Fibroblast of lung (primary cell): ENCODE measurements at regions not wholly inside any gene's neighbourhood (a gene's known extent, or its start where the extent isn't known, plus 50 kb on each side); places are given as distances from the start of the nearest gene placed in this dataset.

Experiments
- DNase-seq, 2 donors: peaks; one replicate each; pipeline versions ENCODE4 v3.0.0 to v3.0.0-alpha.2; 2010; ENCODE audit warnings: low read depth in 2 of 2
- H2AFZ ChIP-seq: 2 replicates; pipeline ENCODE4 v1.5.1; 2012; ENCODE audit warnings: low read length, control low read depth, inconsistent platforms
- H3K27ac ChIP-seq: 2 replicates; pipeline ENCODE4 v1.5.1; 2011; ENCODE audit warnings: low read length, control low read depth; ENCODE audit not compliant: insufficient read depth
- H3K27me3 ChIP-seq: 2 replicates; pipeline ENCODE4 v1.5.1; 2011; ENCODE audit warnings: mild to moderate bottlenecking, low read length; ENCODE audit not compliant: control insufficient read depth, insufficient read depth
- H3K36me3 ChIP-seq: 2 replicates; pipeline ENCODE4 v1.5.1; 2011; ENCODE audit warnings: low read length; ENCODE audit not compliant: control insufficient read depth, insufficient read depth
- H3K4me1 ChIP-seq: 2 replicates; pipeline ENCODE4 v1.5.1; 2011; ENCODE audit warnings: low read length; ENCODE audit not compliant: control insufficient read depth, insufficient read depth; ENCODE audit errors: extremely low read depth
- H3K4me2 ChIP-seq: 2 replicates; pipeline ENCODE4 v1.5.1; 2011; ENCODE audit warnings: low read length, control low read depth; ENCODE audit not compliant: insufficient read depth; ENCODE audit errors: extremely low read depth
- H3K4me3 ChIP-seq, 4 experiments: fragments of 200-600 bp in 1 of 4; sonication (generic) in 1 of 4; replicated peaks in 1 of 4; 2 replicates each; pipeline ENCODE4 v1.5.1; 2011 to 2016; ENCODE audit warnings: low read length in 4 of 4, low read depth in 3 of 4, mild to moderate bottlenecking in 3 of 4, control low read depth in 2 of 4, inconsistent platforms in 1 of 4, mixed read lengths in 1 of 4; ENCODE audit not compliant: insufficient read depth in 1 of 4; ENCODE audit errors: control extremely low read depth in 1 of 4
- H3K79me2 ChIP-seq: 2 replicates; pipeline ENCODE4 v1.5.1; 2012; ENCODE audit warnings: mild to moderate bottlenecking, low read length, inconsistent platforms; ENCODE audit not compliant: control insufficient read depth, insufficient read depth
- H3K9ac ChIP-seq: 2 replicates; pipeline ENCODE4 v1.5.1; 2011; ENCODE audit warnings: mild to moderate bottlenecking, low read length, control low read depth; ENCODE audit not compliant: insufficient read depth
- H3K9me3 ChIP-seq: 2 replicates; pipeline ENCODE4 v1.5.1; 2012; ENCODE audit warnings: low read depth, low read length; ENCODE audit not compliant: control insufficient read depth, insufficient read depth
- H4K20me1 ChIP-seq: 2 replicates; pipeline ENCODE4 v1.5.1; 2011; ENCODE audit warnings: low read length; ENCODE audit not compliant: control insufficient read depth, insufficient read depth; ENCODE audit errors: extremely low read depth
- EZH2 ChIP-seq: IDR thresholded peaks from 2 replicates; pipeline ENCODE4 v1.5.1; 2012; ENCODE audit warnings: low read length, control low read depth, mild to moderate bottlenecking; ENCODE audit errors: missing control alignments
- TF ChIP-seq, protein P1 (sequence below), 2 donors: IDR thresholded peaks in 1 of 2; conservative IDR thresholded peaks in 1 of 2; 1 replicate in 1 of 2; 2 replicates in 1 of 2; pipeline ENCODE4 v1.5.1; 2011 to 2012; ENCODE audit warnings: low read length in 2 of 2, control low read depth in 1 of 2, inconsistent platforms in 1 of 2, low read depth in 1 of 2, mild to moderate bottlenecking in 1 of 2

DNA sequence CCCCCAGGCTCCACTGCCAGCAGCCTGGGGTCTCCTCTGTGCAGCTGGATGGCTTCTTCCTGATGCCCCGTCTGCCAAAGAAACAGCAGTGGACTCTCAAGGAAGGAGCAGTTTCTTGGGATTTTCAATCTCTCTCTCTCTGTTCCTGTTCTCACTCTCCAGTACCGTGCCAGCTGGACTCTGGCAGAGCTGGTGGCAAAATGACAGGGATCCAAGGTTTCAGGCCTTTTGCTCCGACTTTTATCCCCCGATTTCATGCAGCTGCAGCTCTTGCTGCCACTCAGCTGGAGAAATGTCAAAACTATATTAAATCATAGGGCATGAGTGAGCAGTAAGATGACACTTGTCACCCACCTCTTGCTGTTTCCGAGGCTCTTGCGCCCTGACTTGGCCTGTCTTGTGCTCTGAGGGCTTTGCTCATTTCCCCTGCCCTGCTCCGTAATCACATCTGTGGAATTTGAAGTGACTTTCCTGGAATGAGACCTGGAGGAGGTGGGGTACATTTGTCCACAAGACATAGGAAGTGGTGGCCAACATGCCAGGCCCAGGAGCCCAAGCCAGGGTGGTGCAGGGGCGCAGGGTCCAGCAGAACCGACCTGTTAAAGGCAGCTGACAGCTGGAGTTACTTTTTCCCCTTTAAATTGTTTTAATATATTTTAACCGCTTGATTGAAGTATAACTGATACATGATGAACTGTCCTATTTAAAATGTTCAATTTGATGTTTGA, 576.2 kb downstream of the PTPRU start:
- no peak overlapping the region for H3K9ac ChIP-seq
- no peaks in the 10 kb centered on the region for H3K9me3 ChIP-seq
- no peak overlapping the region for H3K4me2 ChIP-seq

DNA sequence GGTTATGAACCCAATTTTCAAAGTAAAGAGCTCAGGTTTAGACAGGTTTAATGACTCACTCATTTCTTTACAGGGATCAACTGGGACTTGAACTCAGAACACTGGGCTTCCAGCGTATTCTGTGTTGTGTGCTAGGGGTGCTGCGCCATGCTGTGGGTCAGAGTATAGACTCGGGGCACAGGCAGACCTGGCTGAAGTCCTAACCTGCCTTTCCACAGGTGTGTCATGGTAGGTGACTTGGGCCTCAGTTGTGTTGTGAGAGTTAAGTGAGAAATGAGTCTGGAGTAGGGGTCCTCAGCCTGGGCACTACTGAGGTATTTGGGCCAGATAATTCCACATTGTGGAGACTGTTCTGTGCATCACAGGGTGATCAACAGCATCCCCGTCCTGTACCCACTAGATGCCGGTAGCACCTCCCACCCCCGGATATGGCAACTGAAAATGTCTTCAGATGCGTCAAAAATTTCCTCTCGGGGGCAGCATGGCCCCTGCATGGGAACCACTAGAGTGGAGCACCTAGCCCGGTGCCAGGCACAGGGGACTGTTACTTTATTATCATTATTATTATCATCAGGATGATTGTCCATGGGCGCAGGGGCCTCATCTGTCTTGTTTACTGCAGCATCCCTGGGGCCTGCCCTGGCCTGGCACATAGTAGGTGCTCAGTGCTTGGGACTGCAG, 575.5 kb downstream of the PTPRU start:
- Histone ChIP-seq H3K9ac (no peak overlapping the region), H3K27ac (no peak overlapping the region), H2AFZ (no peak overlapping the region), H3K4me1 (no peaks in the 10 kb centered on the region), H4K20me1 (no peaks in the 10 kb centered on the region), H3K4me2 (no peak overlapping the region), H3K27me3 (no peaks in the 10 kb centered on the region), H3K4me3 (no peak overlapping the region), H3K79me2 (no peaks in the 10 kb centered on the region), H3K9me3 (no peaks in the 10 kb centered on the region), H3K36me3 (no peaks in the 10 kb centered on the region)
- DNase-seq, result no peak
- TF ChIP-seq, protein P1, sequence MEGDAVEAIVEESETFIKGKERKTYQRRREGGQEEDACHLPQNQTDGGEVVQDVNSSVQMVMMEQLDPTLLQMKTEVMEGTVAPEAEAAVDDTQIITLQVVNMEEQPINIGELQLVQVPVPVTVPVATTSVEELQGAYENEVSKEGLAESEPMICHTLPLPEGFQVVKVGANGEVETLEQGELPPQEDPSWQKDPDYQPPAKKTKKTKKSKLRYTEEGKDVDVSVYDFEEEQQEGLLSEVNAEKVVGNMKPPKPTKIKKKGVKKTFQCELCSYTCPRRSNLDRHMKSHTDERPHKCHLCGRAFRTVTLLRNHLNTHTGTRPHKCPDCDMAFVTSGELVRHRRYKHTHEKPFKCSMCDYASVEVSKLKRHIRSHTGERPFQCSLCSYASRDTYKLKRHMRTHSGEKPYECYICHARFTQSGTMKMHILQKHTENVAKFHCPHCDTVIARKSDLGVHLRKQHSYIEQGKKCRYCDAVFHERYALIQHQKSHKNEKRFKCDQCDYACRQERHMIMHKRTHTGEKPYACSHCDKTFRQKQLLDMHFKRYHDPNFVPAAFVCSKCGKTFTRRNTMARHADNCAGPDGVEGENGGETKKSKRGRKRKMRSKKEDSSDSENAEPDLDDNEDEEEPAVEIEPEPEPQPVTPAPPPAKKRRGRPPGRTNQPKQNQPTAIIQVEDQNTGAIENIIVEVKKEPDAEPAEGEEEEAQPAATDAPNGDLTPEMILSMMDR (conservative IDR thresholded peaks at IDR 0.05 in 1 of 2, IDR thresholded peaks at IDR 0.05 in 1 of 2; ENCODE audit: low read depth in 1 of 2, low read length in 2 of 2), result no peak
- TF ChIP-seq EZH2, result no peak

More for the DNA sequence above, 576.2 kb downstream of the PTPRU start:
- Histone ChIP-seq H3K36me3 (no peaks in the 10 kb centered on the region), H4K20me1 (no peaks in the 10 kb centered on the region), H3K27me3 (no peaks in the 10 kb centered on the region), H3K4me3 (no peak overlapping the region), H3K79me2 (no peaks in the 10 kb centered on the region), H2AFZ (no peak overlapping the region), H3K4me1 (no peaks in the 10 kb centered on the region), H3K27ac (no peak overlapping the region)
- DNase-seq, result no peak
- TF ChIP-seq, protein P1 (conservative IDR thresholded peaks at IDR 0.05 in 1 of 2, IDR thresholded peaks at IDR 0.05 in 1 of 2; ENCODE audit: low read depth in 1 of 2, low read length in 2 of 2), result no peak
- no peak for TF ChIP-seq EZH2

DNA sequence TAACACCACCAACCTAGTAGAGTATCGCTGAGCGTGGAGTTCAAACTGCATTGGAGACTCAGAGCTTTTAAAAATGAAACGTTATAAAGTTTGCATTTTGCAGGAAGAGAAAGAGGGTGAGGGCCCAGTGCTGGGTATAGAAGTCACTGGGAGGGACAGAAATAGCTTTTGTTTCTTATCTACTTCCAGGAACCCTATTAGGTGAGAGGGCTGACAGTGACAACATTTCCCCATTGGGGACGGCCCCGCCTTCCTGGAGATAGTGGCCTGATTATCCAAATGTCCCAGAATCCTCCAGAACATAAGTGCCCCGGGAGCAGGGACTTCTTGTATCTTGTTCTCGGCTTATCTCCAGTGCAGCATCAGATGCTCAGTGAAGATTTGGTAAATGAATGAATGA, 574.9 kb downstream of the PTPRU start:
- no peak overlapping the region for H3K9ac ChIP-seq
- H3K36me3 ChIP-seq, result no peaks in the 10 kb centered on the region
- no peaks in the 10 kb centered on the region for H3K9me3 ChIP-seq
- H3K27me3 ChIP-seq, result no peaks in the 10 kb centered on the region
- DNase-seq, result no peak
- H4K20me1 ChIP-seq, result no peaks in the 10 kb centered on the region
- TF ChIP-seq, protein P1 (conservative IDR thresholded peaks at IDR 0.05 in 1 of 2, IDR thresholded peaks at IDR 0.05 in 1 of 2; ENCODE audit: low read depth in 1 of 2, low read length in 2 of 2), result no peak
- no peak for TF ChIP-seq EZH2
- H3K4me3 ChIP-seq, result no peak overlapping the region
- no peak overlapping the region for H3K27ac ChIP-seq
- no peaks in the 10 kb centered on the region for H3K79me2 ChIP-seq
- no peak overlapping the region for H3K4me2 ChIP-seq
- no peak overlapping the region for H2AFZ ChIP-seq
- H3K4me1 ChIP-seq, result no peaks in the 10 kb centered on the region
